GM12878 (cell line): ENCODE measurements at regions not wholly inside any gene's neighbourhood (a gene's known extent, or its start where the extent isn't known, plus 50 kb on each side); places are given as distances from the start of the nearest gene placed in this dataset.

ENCODE experiments used
- ATAC-seq: fragments of 200-7000 bp; cut with Tn5 transposase; 3 replicates; pipeline ENCODE4 v1.9.1; 2020; ENCODE audit warnings: mild to moderate bottlenecking, moderate library complexity
- BruUV-seq: library from RNA; stranded (reverse); fragments of 400-500 nt; replicated peaks from 2 replicates; lab custom pipeline; 2021; lab: Mats Ljungman, UMichigan
- CTCF ChIA-PET: fragments of 300-600 bp; sonication (Branson Sonifier 250); formaldehyde crosslinking; extraction: SDS; loops from one replicate; lab custom pipeline; 2021; ENCODE audit warnings: inconsistent platforms; lab: Yijun Ruan, JAX
- POLR2A ChIA-PET: fragments of 350-600 bp; formaldehyde crosslinking; extraction: SDS; loops from one replicate; lab custom pipeline; 2021; ENCODE audit warnings: inconsistent platforms; lab: Charles Lee
- RAD21 ChIA-PET: fragments of 300-600 bp; sonication (Branson Sonifier 250); formaldehyde crosslinking; loops from one replicate; lab custom pipeline; 2023; ENCODE audit warnings: antibody characterized with exemption; ENCODE audit not compliant: unreplicated experiment; lab: Charles Lee
- SMC1A ChIA-PET: fragments of 300-600 bp; sonication (Branson Sonifier 250); formaldehyde crosslinking; loops from one replicate; lab custom pipeline; 2023; ENCODE audit not compliant: unreplicated experiment, uncharacterized antibody; lab: Charles Lee
- DNase-seq: peaks from one replicate; pipeline ENCODE4 v3.0.0-alpha.2; 2011; ENCODE audit warnings: low read depth, low spot score
- FAIRE-seq: peaks from 3 replicates; lab custom pipeline; 2011; peaks lifted over from hg19 to GRCh38; lab: Jason Lieb, UNC
- H2AFZ ChIP-seq: 2 replicates; pipeline ENCODE4 v1.6.0; 2011; ENCODE audit warnings: low read depth, low read length, control low read depth; ENCODE audit not compliant: control insufficient read depth
- H3K27ac ChIP-seq: 2 replicates; pipeline ENCODE4 v1.5.1; 2011; ENCODE audit warnings: control low read depth; ENCODE audit not compliant: control insufficient read depth, insufficient read depth
- H3K27me3 ChIP-seq, 2 experiments: replicated peaks in 1 of 2; 2 replicates each; pipeline versions ENCODE4 v1.6.0 to v1.6.1; 2011; ENCODE audit warnings: low read length in 1 of 2; ENCODE audit not compliant: control insufficient read depth in 2 of 2, insufficient read depth in 2 of 2
- H3K36me3 ChIP-seq, 2 experiments: 2 replicates each; pipeline ENCODE4 v1.5.1; 2011; ENCODE audit warnings: low read length in 1 of 2; ENCODE audit not compliant: control insufficient read depth in 2 of 2, insufficient read depth in 2 of 2
- H3K4me1 ChIP-seq: 2 replicates; pipeline ENCODE4 v1.6.1; 2011; ENCODE audit warnings: mild to moderate bottlenecking, low read length, moderate library complexity, mixed read lengths; ENCODE audit not compliant: control insufficient read depth, insufficient read depth
- H3K4me2 ChIP-seq: 2 replicates; pipeline ENCODE4 v1.6.0; 2011; ENCODE audit warnings: control low read depth; ENCODE audit not compliant: control insufficient read depth, insufficient read depth
- H3K4me3 ChIP-seq: fragments of 200-600 bp; sonication (generic); 2 replicates; pipeline ENCODE4 v1.5.1; 2016
- H3K79me2 ChIP-seq: 2 replicates; pipeline ENCODE4 v1.6.0; 2011; ENCODE audit warnings: low read length; ENCODE audit not compliant: control insufficient read depth, insufficient read depth
- H3K9ac ChIP-seq: 2 replicates; pipeline ENCODE4 v1.8.0; 2011; ENCODE audit warnings: low read length, control low read depth, mixed read lengths; ENCODE audit not compliant: control insufficient read depth, insufficient read depth
- H3K9me3 ChIP-seq: replicated peaks from 3 replicates; pipeline ENCODE4 v1.5.1; 2011; ENCODE audit warnings: mild to moderate bottlenecking, low read length; ENCODE audit not compliant: control insufficient read depth, insufficient read depth
- H4K20me1 ChIP-seq: 2 replicates; pipeline ENCODE4 v1.6.0; 2011; ENCODE audit not compliant: control insufficient read depth, insufficient read depth
- BCLAF1 ChIP-seq: fragments of 450-650 bp; IDR thresholded peaks from 2 replicates; pipeline ENCODE4 v1.6.1; 2017; ENCODE audit warnings: antibody characterized with exemption, mild to moderate bottlenecking, moderate library complexity
- EP300 ChIP-seq, 2 experiments: fragments of 150-350 bp in 1 of 2; IDR thresholded peaks; 2 replicates each; pipeline ENCODE4 v1.6.1; 2011 to 2012; ENCODE audit warnings: low read depth in 2 of 2, low read length in 2 of 2, borderline replicate concordance in 1 of 2, improper control_type of control experiment in 1 of 2, inconsistent platforms in 1 of 2; ENCODE audit not compliant: control insufficient read depth in 1 of 2
- LARP7 ChIP-seq: fragments of 450-650 bp; IDR thresholded peaks from 2 replicates; pipeline ENCODE4 v1.6.1; 2017; ENCODE audit warnings: mild to moderate bottlenecking
- MTA3 ChIP-seq: IDR thresholded peaks from 2 replicates; pipeline ENCODE4 v1.6.1; 2012; ENCODE audit warnings: low read length, inconsistent platforms, borderline replicate concordance
- NKRF ChIP-seq: fragments of 450-650 bp; conservative IDR thresholded peaks from 2 replicates; pipeline ENCODE4 v1.6.1; 2017; ENCODE audit warnings: mild to moderate bottlenecking, moderate library complexity
- RCOR1 ChIP-seq: conservative IDR thresholded peaks from 2 replicates; pipeline ENCODE4 v1.6.1; 2012; ENCODE audit warnings: low read depth, low read length, improper control_type of control experiment
- REST ChIP-seq: IDR thresholded peaks from 2 replicates; pipeline ENCODE4 v1.6.1; 2012; ENCODE audit warnings: mild to moderate bottlenecking, low read depth, low read length
- SREBF1 ChIP-seq: IDR thresholded peaks from 2 replicates; pipeline ENCODE4 v1.6.1; 2012; ENCODE audit warnings: mild to moderate bottlenecking, low read length
- TCF12 ChIP-seq: IDR thresholded peaks from 2 replicates; pipeline ENCODE4 v1.6.1; 2011; ENCODE audit warnings: low read depth, mild to moderate bottlenecking, low read length
- TCF7 ChIP-seq: IDR thresholded peaks from 2 replicates; pipeline ENCODE4 v1.6.1; 2014; ENCODE audit warnings: antibody characterized with exemption, borderline replicate concordance
- WGBS: methylation state at CpG from one replicate; pipeline ENCODE4 v1.1.6; 2016; ENCODE audit warnings: low lambda C conversion rate; ENCODE audit not compliant: insufficient replicate concordance, insufficient coverage; ENCODE audit errors: missing lambda C conversion rate; 5-methylcytosine and 5-hydroxymethylcytosine counted together
- in situ Hi-C: fragments of 300-500 bp; cut with MboI; formaldehyde crosslinking; loops from 9 replicates; pipeline ENCODE4 v1.14.3; 2018; ENCODE audit warnings: mixed read lengths
- intact Hi-C: fragments of 100-400 bp; cut with micrococcal nuclease; formaldehyde crosslinking; loops from one replicate; pipeline ENCODE4 v1.14.2; 2022; ENCODE audit not compliant: unreplicated experiment
- TF ChIP-seq, protein P1 (sequence below): fragments of 150-350 bp; IDR thresholded peaks from 2 replicates; pipeline ENCODE4 v1.6.1; 2016; ENCODE audit warnings: low read depth, low read length

DNA sequence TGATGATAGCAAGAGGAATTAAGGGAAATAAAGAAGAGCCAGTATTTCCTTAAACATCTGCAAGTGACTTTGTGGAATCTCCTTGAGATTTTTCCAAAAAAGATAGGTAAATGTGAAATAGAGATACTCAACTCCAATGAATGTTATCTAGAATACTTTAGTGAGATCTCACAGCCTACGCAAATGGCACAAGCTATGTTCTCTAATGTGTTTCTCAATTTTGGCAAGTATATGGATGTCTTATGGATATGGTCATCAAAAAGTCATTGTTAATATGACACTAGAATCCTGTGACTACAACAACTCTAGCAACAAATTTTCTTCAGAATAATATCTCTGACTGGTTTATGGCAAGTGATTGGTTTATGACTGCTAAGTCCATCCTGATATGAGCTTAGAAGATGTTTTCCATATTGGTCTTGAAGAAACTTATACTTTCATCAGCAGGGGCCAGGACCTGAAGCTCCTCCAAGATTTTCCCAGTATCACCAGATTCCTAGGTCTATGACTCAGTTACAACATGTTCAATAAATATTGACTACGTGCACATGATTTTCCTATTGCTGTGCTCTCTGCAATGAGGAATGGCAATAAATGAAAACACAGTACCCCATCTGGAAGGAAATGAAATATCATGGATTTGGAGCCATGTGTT, 170.9 kb upstream of the THBS1 start:
- BruUV-seq: no TSS peak
- Histone ChIP-seq H3K9ac (no peak overlapping the region), H3K9me3 (no peaks in the 10 kb centered on the region), H4K20me1 (no peaks in the 10 kb centered on the region), H3K4me3 (no peak overlapping the region), H3K27ac (no peak overlapping the region), H3K4me2 (no peak overlapping the region), H3K36me3 (no peaks in the 10 kb centered on the region), H3K79me2 (no peaks in the 10 kb centered on the region), H2AFZ (no peak overlapping the region), H3K27me3 (no peaks in the 10 kb centered on the region), H3K4me1 (peaks cover 23% of the 10 kb centered on the region)
- intact Hi-C loops: loop anchor here (5.0 kb wide), 1 partner anchor 142 kb away; no protein-coding TSS in a partner anchor
- CTCF ChIA-PET: interaction anchor here (0.9 kb wide), 1 partner anchor 51 kb away, joined by 3 read pairs; no protein-coding TSS in a partner anchor
- SMC1A ChIA-PET: no interaction called here
- POLR2A ChIA-PET: no interaction called here
- no peak for ATAC-seq
- TF ChIP-seq EP300 (IDR thresholded peaks at IDR 0.05; ENCODE audit: borderline replicate concordance in 1 of 2, control insufficient read depth in 1 of 2, low read depth in 2 of 2, low read length in 2 of 2): no peak
- TF ChIP-seq NKRF: no peak
- TF ChIP-seq SREBF1: no peak
- no peak for TF ChIP-seq RCOR1
- TF ChIP-seq REST: no peak
- TF ChIP-seq, protein P1, sequence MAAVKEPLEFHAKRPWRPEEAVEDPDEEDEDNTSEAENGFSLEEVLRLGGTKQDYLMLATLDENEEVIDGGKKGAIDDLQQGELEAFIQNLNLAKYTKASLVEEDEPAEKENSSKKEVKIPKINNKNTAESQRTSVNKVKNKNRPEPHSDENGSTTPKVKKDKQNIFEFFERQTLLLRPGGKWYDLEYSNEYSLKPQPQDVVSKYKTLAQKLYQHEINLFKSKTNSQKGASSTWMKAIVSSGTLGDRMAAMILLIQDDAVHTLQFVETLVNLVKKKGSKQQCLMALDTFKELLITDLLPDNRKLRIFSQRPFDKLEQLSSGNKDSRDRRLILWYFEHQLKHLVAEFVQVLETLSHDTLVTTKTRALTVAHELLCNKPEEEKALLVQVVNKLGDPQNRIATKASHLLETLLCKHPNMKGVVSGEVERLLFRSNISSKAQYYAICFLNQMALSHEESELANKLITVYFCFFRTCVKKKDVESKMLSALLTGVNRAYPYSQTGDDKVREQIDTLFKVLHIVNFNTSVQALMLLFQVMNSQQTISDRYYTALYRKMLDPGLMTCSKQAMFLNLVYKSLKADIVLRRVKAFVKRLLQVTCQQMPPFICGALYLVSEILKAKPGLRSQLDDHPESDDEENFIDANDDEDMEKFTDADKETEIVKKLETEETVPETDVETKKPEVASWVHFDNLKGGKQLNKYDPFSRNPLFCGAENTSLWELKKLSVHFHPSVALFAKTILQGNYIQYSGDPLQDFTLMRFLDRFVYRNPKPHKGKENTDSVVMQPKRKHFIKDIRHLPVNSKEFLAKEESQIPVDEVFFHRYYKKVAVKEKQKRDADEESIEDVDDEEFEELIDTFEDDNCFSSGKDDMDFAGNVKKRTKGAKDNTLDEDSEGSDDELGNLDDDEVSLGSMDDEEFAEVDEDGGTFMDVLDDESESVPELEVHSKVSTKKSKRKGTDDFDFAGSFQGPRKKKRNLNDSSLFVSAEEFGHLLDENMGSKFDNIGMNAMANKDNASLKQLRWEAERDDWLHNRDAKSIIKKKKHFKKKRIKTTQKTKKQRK: no peak
- TF ChIP-seq LARP7: no peak
- no peak for TF ChIP-seq BCLAF1
- TF ChIP-seq MTA3: no peak
- TF ChIP-seq TCF7: no peak
- no peak for TF ChIP-seq TCF12
- 31% methylated on average over 2 of the region's 2 CpGs for WGBS
- DNase-seq: no peak
- in situ Hi-C loops: no loop called here
- FAIRE-seq: no peak
- RAD21 ChIA-PET: no interaction called here
